Nephron (organoid): ENCODE measurements at regions not wholly inside any gene's neighbourhood (a gene's known extent, or its start where the extent isn't known, plus 50 kb on each side); places are given as distances from the start of the nearest gene placed in this dataset.

Experiments
- H3K27ac Mint-ChIP-seq, 3 experiments: 2 replicates each; pipeline ENCODE4 v1.8.0; 2020; ENCODE audit warnings: mixed read lengths in 3 of 3, mild to moderate bottlenecking in 2 of 3, moderate library complexity in 1 of 3
- H3K27me3 Mint-ChIP-seq: 2 replicates; pipeline ENCODE4 v1.8.0; 2021; ENCODE audit warnings: low read depth, mild to moderate bottlenecking, moderate library complexity, mixed read lengths
- H3K36me3 Mint-ChIP-seq: 2 replicates; pipeline ENCODE4 v1.8.0; 2020; ENCODE audit warnings: low read depth, mixed read lengths
- H3K4me1 Mint-ChIP-seq: 2 replicates; pipeline ENCODE4 v1.8.0; 2020; ENCODE audit warnings: mixed read lengths
- H3K4me3 Mint-ChIP-seq, 3 experiments: 2 replicates each; pipeline ENCODE4 v1.8.0; 2020; ENCODE audit warnings: mild to moderate bottlenecking in 3 of 3, mixed read lengths in 3 of 3, moderate library complexity in 2 of 3
- H3K9me3 Mint-ChIP-seq: 2 replicates; pipeline ENCODE4 v1.8.0; 2020; ENCODE audit warnings: mixed read lengths
- CTCF ChIP-seq, 3 experiments: fragments of 200-600 bp; sonication (generic); IDR thresholded peaks; one replicate each; pipeline ENCODE4 v1.5.0; 2021; ENCODE audit warnings: antibody characterized with exemption in 3 of 3; ENCODE audit not compliant: unreplicated experiment in 3 of 3

GRCh38 chr12:67052981-67053380 lies 216.2 kb upstream of the CAND1 start:
- no peak for TF ChIP-seq CTCF (IDR thresholded peaks at IDR 0.05; ENCODE audit: unreplicated experiment in 3 of 3)
- Mint-ChIP-seq H3K4me1 (no peaks in the 10 kb centered on the region), H3K4me3 (no peak overlapping the region), H3K36me3 (peaks cover 8% of the 10 kb centered on the region), H3K27me3 (no peaks in the 10 kb centered on the region), H3K9me3 (no peaks in the 10 kb centered on the region), H3K27ac (no peak overlapping the region)

- no peak overlapping the region for H3K4me3 Mint-ChIP-seq
- H3K4me1 Mint-ChIP-seq: no peaks in the 10 kb centered on the region
- no peaks in the 10 kb centered on the region for H3K27me3 Mint-ChIP-seq
- no peaks in the 10 kb centered on the region for H3K9me3 Mint-ChIP-seq
- no peak for TF ChIP-seq CTCF (IDR thresholded peaks at IDR 0.05; ENCODE audit: unreplicated experiment in 3 of 3)
- peaks cover 3% of the 10 kb centered on the region for H3K36me3 Mint-ChIP-seq
- no peak overlapping the region for H3K27ac Mint-ChIP-seq
Observed at GRCh38 chr12:67056329-67056728, 212.8 kb upstream of the CAND1 start.

GRCh38 chr12:67057072-67057471 lies 212.1 kb upstream of the CAND1 start:
- peaks cover 3% of the 10 kb centered on the region for H3K36me3 Mint-ChIP-seq
- H3K9me3 Mint-ChIP-seq: no peaks in the 10 kb centered on the region
- TF ChIP-seq CTCF (IDR thresholded peaks at IDR 0.05; ENCODE audit: unreplicated experiment in 3 of 3): no peak
- no peak overlapping the region for H3K27ac Mint-ChIP-seq
- H3K27me3 Mint-ChIP-seq: no peaks in the 10 kb centered on the region
- no peak overlapping the region for H3K4me3 Mint-ChIP-seq
- peaks cover 3% of the 10 kb centered on the region for H3K4me1 Mint-ChIP-seq

GRCh38 chr12:67062193-67062592 lies 207.0 kb upstream of the CAND1 start:
- peaks cover 11% of the 10 kb centered on the region for H3K4me1 Mint-ChIP-seq
- no peak for TF ChIP-seq CTCF (IDR thresholded peaks at IDR 0.05; ENCODE audit: unreplicated experiment in 3 of 3)
- no peaks in the 10 kb centered on the region for H3K36me3 Mint-ChIP-seq
- no peaks in the 10 kb centered on the region for H3K27me3 Mint-ChIP-seq
- H3K9me3 Mint-ChIP-seq: no peaks in the 10 kb centered on the region
- H3K27ac Mint-ChIP-seq: no peak overlapping the region
- H3K4me3 Mint-ChIP-seq: no peak overlapping the region

GRCh38 chr12:67067453-67068203 lies 201.5 kb upstream of the CAND1 start:
- H3K4me1 Mint-ChIP-seq: peaks cover 28% of the 10 kb centered on the region
- H3K36me3 Mint-ChIP-seq: no peaks in the 10 kb centered on the region
- H3K27me3 Mint-ChIP-seq: peaks cover 14% of the 10 kb centered on the region
- H3K4me3 Mint-ChIP-seq: peak overlapping the region; percentile 90 to 98 (median 95)
- no peaks in the 10 kb centered on the region for H3K9me3 Mint-ChIP-seq
- no peak for TF ChIP-seq CTCF (IDR thresholded peaks at IDR 0.05; ENCODE audit: unreplicated experiment in 3 of 3)
- peak overlapping the region; percentile 88 to 90 (median 88) for H3K27ac Mint-ChIP-seq

- peak in 2 of 3 experiments; percentile 12 to 20 for TF ChIP-seq CTCF (IDR thresholded peaks at IDR 0.05; ENCODE audit: unreplicated experiment in 3 of 3)
- peak overlapping the region; percentile 88 to 90 (median 88) for H3K27ac Mint-ChIP-seq
- no peaks in the 10 kb centered on the region for H3K9me3 Mint-ChIP-seq
- H3K27me3 Mint-ChIP-seq: peaks cover 14% of the 10 kb centered on the region
- peak overlapping the region; percentile 90 to 98 (median 95) for H3K4me3 Mint-ChIP-seq
- H3K4me1 Mint-ChIP-seq: peaks cover 31% of the 10 kb centered on the region
- no peaks in the 10 kb centered on the region for H3K36me3 Mint-ChIP-seq
Observed at GRCh38 chr12:67068204-67068731, 200.9 kb upstream of the CAND1 start.
